GM23248 (cell line): ENCODE measurements at regions not wholly inside any gene's neighbourhood (a gene's known extent, or its start where the extent isn't known, plus 50 kb on each side); places are given as distances from the start of the nearest gene placed in this dataset.

Experiments used
- DNase-seq: peaks from one replicate; pipeline ENCODE4 v3.0.0-alpha.2; 2015
- H2AFZ ChIP-seq: fragments of 200-600 bp; sonication (generic); 2 replicates; pipeline ENCODE4 v1.6.1; 2016; ENCODE audit warnings: antibody characterized with exemption
- H3F3A ChIP-seq: fragments of 200-600 bp; sonication (generic); 2 replicates; pipeline ENCODE4 v1.6.1; 2016; ENCODE audit warnings: mild to moderate bottlenecking, antibody characterized with exemption, mixed run types; ENCODE audit not compliant: insufficient read depth
- H3K27ac ChIP-seq: fragments of 200-600 bp; sonication (generic); 2 replicates; pipeline ENCODE4 v1.5.1; 2016; ENCODE audit warnings: mild to moderate bottlenecking
- H3K27me3 ChIP-seq: fragments of 200-600 bp; sonication (generic); replicated peaks from 2 replicates; pipeline ENCODE4 v1.6.1; 2016; ENCODE audit warnings: mild to moderate bottlenecking; ENCODE audit not compliant: insufficient read depth
- H3K36me3 ChIP-seq: fragments of 200-600 bp; sonication (generic); 2 replicates; pipeline ENCODE4 v1.6.1; 2016; ENCODE audit warnings: low read depth, mild to moderate bottlenecking
- H3K4me1 ChIP-seq: fragments of 200-600 bp; sonication (generic); 2 replicates; pipeline ENCODE4 v1.6.1; 2016; ENCODE audit warnings: mild to moderate bottlenecking; ENCODE audit not compliant: insufficient read depth
- H3K4me2 ChIP-seq: fragments of 200-600 bp; sonication (generic); one replicate; pipeline ENCODE4 v1.6.1; 2016; ENCODE audit warnings: mild to moderate bottlenecking; ENCODE audit not compliant: unreplicated experiment
- H3K4me3 ChIP-seq: fragments of 200-600 bp; sonication (generic); 2 replicates; pipeline ENCODE4 v1.5.1; 2016; ENCODE audit warnings: mild to moderate bottlenecking
- H3K79me2 ChIP-seq: fragments of 200-600 bp; sonication (generic); 2 replicates; pipeline ENCODE4 v1.6.1; 2016; ENCODE audit warnings: mild to moderate bottlenecking; ENCODE audit not compliant: insufficient read depth
- H3K9ac ChIP-seq: fragments of 200-600 bp; sonication (generic); 2 replicates; pipeline ENCODE4 v1.6.1; 2016; ENCODE audit warnings: mild to moderate bottlenecking
- H3K9me2 ChIP-seq: fragments of 200-600 bp; sonication (generic); 2 replicates; pipeline ENCODE4 v1.6.1; 2016; ENCODE audit warnings: mixed run types, mild to moderate bottlenecking, moderate library complexity; ENCODE audit not compliant: insufficient read depth
- H3K9me3 ChIP-seq: fragments of 200-600 bp; sonication (generic); one replicate; pipeline ENCODE4 v1.6.1; 2017; ENCODE audit warnings: low read depth
- H4K20me1 ChIP-seq: fragments of 200-600 bp; sonication (generic); 2 replicates; pipeline ENCODE4 v1.6.0; 2016; ENCODE audit not compliant: insufficient read depth
- EZH2 ChIP-seq: fragments of 200-600 bp; sonication (generic); IDR thresholded peaks from 2 replicates; pipeline ENCODE4 v1.6.1; 2018; ENCODE audit warnings: antibody characterized with exemption, mild to moderate bottlenecking; ENCODE audit not compliant: insufficient read depth, poor library complexity, severe bottlenecking
- EZH2phosphoT487 ChIP-seq: fragments of 200-600 bp; sonication (generic); IDR thresholded peaks from 2 replicates; pipeline ENCODE4 v1.6.1; 2018; ENCODE audit warnings: antibody characterized with exemption, moderate library complexity, mild to moderate bottlenecking, low read depth; ENCODE audit not compliant: insufficient read depth
- WGBS, 2 experiments: methylation state at CpG; one replicate each; pipeline ENCODE4 v1.1.6; 2015 to 2017; ENCODE audit warnings: low lambda C conversion rate in 2 of 2, low coverage in 1 of 2; ENCODE audit errors: missing lambda C conversion rate in 2 of 2; 5-methylcytosine and 5-hydroxymethylcytosine counted together
- in situ Hi-C: fragments of 300-500 bp; cut with MboI; formaldehyde crosslinking; loops from 2 replicates; pipeline ENCODE4 v1.15.0; 2020

GRCh38 chr9:90128587-90129190 lies 513.9 kb downstream of the DIRAS2 start:
- Histone ChIP-seq H3K36me3 (no peaks in the 10 kb centered on the region), H4K20me1 (no peaks in the 10 kb centered on the region), H3K79me2 (no peaks in the 10 kb centered on the region), H3K4me1 (no peaks in the 10 kb centered on the region), H3K4me2 (no peak overlapping the region), H3K9me2 (no peaks in the 10 kb centered on the region), H3K27ac (no peak overlapping the region), H3F3A (no peaks in the 10 kb centered on the region), H3K9me3 (no peaks in the 10 kb centered on the region), H3K27me3 (no peaks in the 10 kb centered on the region), H3K4me3 (no peak overlapping the region), H2AFZ (no peak overlapping the region), H3K9ac (no peak overlapping the region)
- in situ Hi-C loops = no loop called here
- no peak for DNase-seq
- TF ChIP-seq EZH2phosphoT487 = no peak
- no peak for TF ChIP-seq EZH2
- 49 to 51% methylated on average over 7 of the region's 7 CpGs for WGBS, 2 experiments

GRCh38 chr9:90129446-90129845 lies 513.2 kb downstream of the DIRAS2 start:
- WGBS, 2 experiments = 34% methylated on average over 4 of the region's 4 CpGs
- no peak overlapping the region for H3K27ac ChIP-seq
- no peaks in the 10 kb centered on the region for H3K27me3 ChIP-seq
- H3K4me3 ChIP-seq = no peak overlapping the region
- no peak for DNase-seq
- no peaks in the 10 kb centered on the region for H3K4me1 ChIP-seq
- no peaks in the 10 kb centered on the region for H3F3A ChIP-seq
- no peaks in the 10 kb centered on the region for H3K9me3 ChIP-seq
- H3K9ac ChIP-seq = no peak overlapping the region
- H4K20me1 ChIP-seq = no peaks in the 10 kb centered on the region
- no peaks in the 10 kb centered on the region for H3K9me2 ChIP-seq
- H3K79me2 ChIP-seq = no peaks in the 10 kb centered on the region
- in situ Hi-C loops = no loop called here
- TF ChIP-seq EZH2phosphoT487 (no peak), EZH2 (no peak)
- no peak overlapping the region for H3K4me2 ChIP-seq
- no peak overlapping the region for H2AFZ ChIP-seq
- H3K36me3 ChIP-seq = no peaks in the 10 kb centered on the region

- no peak overlapping the region for H3K4me3 ChIP-seq
- no peak for TF ChIP-seq EZH2phosphoT487
- no peak for TF ChIP-seq EZH2
- no peak overlapping the region for H3K4me2 ChIP-seq
- H3F3A ChIP-seq = no peaks in the 10 kb centered on the region
- H3K4me1 ChIP-seq = no peaks in the 10 kb centered on the region
- H4K20me1 ChIP-seq = no peaks in the 10 kb centered on the region
- H3K79me2 ChIP-seq = no peaks in the 10 kb centered on the region
- no peaks in the 10 kb centered on the region for H3K9me3 ChIP-seq
- H3K27ac ChIP-seq = no peak overlapping the region
- H3K9ac ChIP-seq = no peak overlapping the region
- no peak for DNase-seq
- in situ Hi-C loops = no loop called here
- H3K9me2 ChIP-seq = no peaks in the 10 kb centered on the region
- WGBS, 2 experiments = 56 to 64% methylated on average over 7 of the region's 7 CpGs
- H3K27me3 ChIP-seq = no peaks in the 10 kb centered on the region
- H3K36me3 ChIP-seq = no peaks in the 10 kb centered on the region
- H2AFZ ChIP-seq = no peak overlapping the region
These were observed 511.1 kb downstream of the DIRAS2 start for GRCh38 chr9:90131568-90131967.

- Histone ChIP-seq H3K4me3 (no peak overlapping the region), H3F3A (no peaks in the 10 kb centered on the region), H4K20me1 (no peaks in the 10 kb centered on the region), H3K27ac (no peak overlapping the region), H3K79me2 (no peaks in the 10 kb centered on the region), H3K9me3 (no peaks in the 10 kb centered on the region), H3K9me2 (no peaks in the 10 kb centered on the region), H3K36me3 (no peaks in the 10 kb centered on the region), H3K4me2 (no peak overlapping the region), H2AFZ (no peak overlapping the region), H3K27me3 (no peaks in the 10 kb centered on the region; the same call in 1 of the 2 replicates), H3K9ac (no peak overlapping the region), H3K4me1 (no peaks in the 10 kb centered on the region)
- no peak for DNase-seq
- in situ Hi-C loops = no loop called here
- TF ChIP-seq EZH2phosphoT487 (no peak), EZH2 (no peak)
These were observed 509.8 kb downstream of the DIRAS2 start for GRCh38 chr9:90132866-90133265.

GRCh38 chr9:90137801-90138200 lies 504.8 kb downstream of the DIRAS2 start:
- 17 to 22% methylated on average over 1 of the region's 1 CpG for WGBS, 2 experiments
- in situ Hi-C loops = no loop called here

More at GRCh38 chr9:90137801-90138200, 504.8 kb downstream of the DIRAS2 start:
- Histone ChIP-seq H3K79me2 (no peaks in the 10 kb centered on the region), H2AFZ (no peak overlapping the region), H3K9me3 (no peaks in the 10 kb centered on the region), H3K27me3 (no peaks in the 10 kb centered on the region; the same call in 1 of the 2 replicates), H3K27ac (no peak overlapping the region), H3K9ac (no peak overlapping the region), H3K36me3 (no peaks in the 10 kb centered on the region), H3F3A (no peaks in the 10 kb centered on the region), H3K4me1 (no peaks in the 10 kb centered on the region), H3K4me2 (no peak overlapping the region), H3K4me3 (no peak overlapping the region), H4K20me1 (no peaks in the 10 kb centered on the region), H3K9me2 (no peaks in the 10 kb centered on the region)
- TF ChIP-seq EZH2phosphoT487 = no peak
- no peak for TF ChIP-seq EZH2
- DNase-seq = no peak
